Adrenal gland (tissue), 5 donors: ENCODE measurements at regions not wholly inside any gene's neighbourhood (a gene's known extent, or its start where the extent isn't known, plus 50 kb on each side); places are given as distances from the start of the nearest gene placed in this dataset.

Experiments
- CTCF ChIP-seq, 6 experiments: fragments of 450-650 bp in 4 of 6; fragments of 200-600 bp in 2 of 6; sonication (generic) in 1 of 6; IDR thresholded peaks; 1 replicate in 5 of 6; 2 replicates in 1 of 6; pipeline versions ENCODE4 v1.5.1 to v1.8.0; 2016 to 2021; ENCODE audit warnings: antibody characterized with exemption in 6 of 6, mild to moderate bottlenecking in 2 of 6, moderate library complexity in 1 of 6
- POLR2A ChIP-seq, 2 donors: fragments of 450-650 bp; IDR thresholded peaks; one replicate each; pipeline ENCODE4 v1.6.1; 2017; ENCODE audit warnings: antibody characterized with exemption in 2 of 2, mild to moderate bottlenecking in 2 of 2, moderate library complexity in 1 of 2
- donor health status: DM: no; HTN: no; CAD: no.

GRCh38 chr9:99591770-99592169 is 229.9 kb upstream of the NR4A3 start:
- TF ChIP-seq POLR2A (IDR thresholded peaks at IDR 0.05) (no peak), CTCF (IDR thresholded peaks at IDR 0.05) (no peak)
